ENCODE measurements at regions not wholly inside any gene's neighbourhood (a gene's known extent, or its start where the extent isn't known, plus 50 kb on each side); places are given as distances from the start of the nearest gene placed in this dataset.

DNA sequence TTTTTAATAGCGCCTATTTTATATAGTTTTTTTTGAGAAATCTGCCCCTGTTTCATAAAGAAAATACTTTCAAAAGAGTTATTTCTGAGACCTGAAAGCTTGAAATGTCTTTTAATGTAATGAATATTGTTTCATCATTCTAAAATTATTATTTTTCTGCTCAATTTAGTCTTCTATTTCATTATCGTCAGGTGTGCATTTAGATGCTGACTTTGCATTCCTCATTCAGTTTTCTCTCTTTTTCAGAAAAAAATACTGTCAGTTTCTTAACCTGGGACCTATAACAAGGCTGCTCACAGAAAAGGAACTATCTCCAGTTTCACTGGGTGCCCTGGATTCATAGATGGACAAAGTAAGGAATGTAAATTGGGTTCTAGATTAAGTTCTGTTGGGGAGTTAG lies 1631.7 kb downstream of the SUCLG1 start:
- H3K36me3 Mint-ChIP-seq: no peaks in the 10 kb centered on the region
- no peak overlapping the region for H3K27ac Mint-ChIP-seq
- H3K27me3 Mint-ChIP-seq: no peaks in the 10 kb centered on the region
- ATAC-seq (replicated peaks in 1 of 4) (no peak), DNase-seq (no peak)
- no peak overlapping the region for H3K4me3 Mint-ChIP-seq
- H3K4me3 ChIP-seq (ENCODE audit: control insufficient read depth in 1 of 2, extremely low read depth in 1 of 2, low read length in 1 of 2): no peak overlapping the region
- H3K9me3 Mint-ChIP-seq: peaks cover 10 to 12% (median 10%) of the 10 kb centered on the region in 3 donors
- H3K27me3 ChIP-seq (replicated peaks in 1 of 2; ENCODE audit: control insufficient read depth in 2 of 2, extremely low read depth in 1 of 2, insufficient read depth in 2 of 2, low read length in 1 of 2): no peaks in the 10 kb centered on the region
- H3K4me1 ChIP-seq (ENCODE audit: control insufficient read depth in 1 of 2, extremely low read depth in 1 of 2, insufficient read depth in 2 of 2, low read length in 2 of 2): no peaks in the 10 kb centered on the region
- no peaks in the 10 kb centered on the region for H3K4me1 Mint-ChIP-seq
- ChIA-PET POLR2A (no interaction called here), CTCF (no interaction called here)
- H3K27ac ChIP-seq (ENCODE audit: low read length): no peak overlapping the region
- H3K9me3 ChIP-seq: no peaks in the 10 kb centered on the region
- 100% methylated on average over 1 of the region's 2 CpGs for WGBS (ENCODE audit: insufficient coverage)
- no peaks in the 10 kb centered on the region for H3K36me3 ChIP-seq (ENCODE audit: control insufficient read depth in 2 of 2, extremely low read depth in 1 of 2, insufficient read depth in 1 of 2, low read length in 1 of 2)

DNA sequence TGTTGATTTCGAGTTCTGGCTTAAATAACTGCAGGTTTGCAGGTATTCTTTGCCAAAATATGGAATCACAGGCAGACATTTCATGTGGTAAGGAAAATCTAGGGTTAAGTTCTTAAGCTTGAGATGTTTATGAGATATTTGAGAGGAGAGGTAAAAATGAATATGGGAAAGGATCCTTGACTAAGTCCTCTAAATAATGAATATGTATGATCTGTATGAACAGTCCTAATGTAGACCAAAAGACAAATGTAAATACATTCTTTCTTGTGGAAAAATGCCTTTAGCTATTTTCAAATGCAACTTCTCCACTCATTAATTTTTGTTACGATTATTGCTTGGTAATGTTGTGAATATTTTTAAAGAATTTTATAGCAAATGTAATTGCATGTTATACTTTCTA lies 1632.6 kb downstream of the SUCLG1 start:
- Mint-ChIP-seq H3K36me3 (no peaks in the 10 kb centered on the region), H3K4me3 (no peak overlapping the region), H3K27ac (no peak overlapping the region), H3K4me1 (no peaks in the 10 kb centered on the region), H3K27me3 (no peaks in the 10 kb centered on the region), H3K9me3 (peaks cover 10 to 12% (median 10%) of the 10 kb centered on the region in 3 donors)
- Histone ChIP-seq H3K36me3 (ENCODE audit: control insufficient read depth in 2 of 2, extremely low read depth in 1 of 2, insufficient read depth in 1 of 2, low read length in 1 of 2) (no peaks in the 10 kb centered on the region), H3K4me1 (ENCODE audit: control insufficient read depth in 1 of 2, extremely low read depth in 1 of 2, insufficient read depth in 2 of 2, low read length in 2 of 2) (no peaks in the 10 kb centered on the region), H3K9me3 (no peaks in the 10 kb centered on the region), H3K27me3 (replicated peaks in 1 of 2; ENCODE audit: control insufficient read depth in 2 of 2, extremely low read depth in 1 of 2, insufficient read depth in 2 of 2, low read length in 1 of 2) (no peaks in the 10 kb centered on the region), H3K27ac (ENCODE audit: low read length) (no peak overlapping the region), H3K4me3 (ENCODE audit: control insufficient read depth in 1 of 2, extremely low read depth in 1 of 2, low read length in 1 of 2) (no peak overlapping the region)
- no peak for ATAC-seq (replicated peaks in 1 of 4)
- POLR2A ChIA-PET: no interaction called here
- 58% methylated on average over 1 of the region's 2 CpGs for WGBS (ENCODE audit: insufficient coverage)
- DNase-seq: no peak
- CTCF ChIA-PET: no interaction called here

DNA sequence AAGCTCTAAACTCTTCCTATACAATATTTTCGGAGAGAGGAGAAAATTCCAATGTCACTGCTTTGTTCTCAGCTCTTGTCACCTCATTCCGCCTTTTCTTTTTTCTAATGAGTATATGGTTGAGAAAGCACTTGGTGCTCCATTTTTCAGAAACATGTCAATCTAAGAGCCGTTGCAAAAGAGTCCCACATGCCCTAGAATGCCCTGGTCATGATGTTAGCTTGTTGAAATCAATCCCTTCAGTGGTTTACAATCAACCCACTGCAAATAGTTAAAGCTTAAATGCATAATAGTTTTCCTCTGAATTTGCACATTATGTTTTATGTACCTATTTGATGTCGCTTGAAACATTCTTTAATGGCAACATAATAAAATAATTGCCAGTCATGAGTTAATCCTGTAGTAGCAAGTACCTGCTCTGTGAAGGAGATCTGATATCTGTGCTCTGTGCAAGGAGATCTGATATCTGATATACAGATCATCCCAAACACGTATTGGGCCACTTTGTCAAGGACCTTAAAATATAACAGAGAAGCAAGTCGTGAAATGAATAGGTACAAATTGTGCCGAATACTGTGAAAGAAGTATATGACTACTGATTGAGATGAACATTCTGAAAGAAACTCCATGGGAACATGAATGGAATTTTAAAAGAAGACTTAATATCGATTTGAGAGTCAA lies 1633.5 kb downstream of the SUCLG1 start:
- ChIA-PET POLR2A (no interaction called here), CTCF (no interaction called here)
- WGBS (ENCODE audit: insufficient coverage): 95% methylated on average over 3 of the region's 8 CpGs
- DNase-seq (no peak), ATAC-seq (replicated peaks in 1 of 4) (no peak)
- Mint-ChIP-seq H3K4me3 (no peak overlapping the region), H3K27me3 (no peaks in the 10 kb centered on the region), H3K9me3 (peaks cover 8 to 12% (median 10%) of the 10 kb centered on the region in 3 donors), H3K4me1 (no peaks in the 10 kb centered on the region), H3K27ac (no peak overlapping the region), H3K36me3 (no peaks in the 10 kb centered on the region)
- Histone ChIP-seq H3K27ac (ENCODE audit: low read length) (no peak overlapping the region), H3K27me3 (replicated peaks in 1 of 2; ENCODE audit: control insufficient read depth in 2 of 2, extremely low read depth in 1 of 2, insufficient read depth in 2 of 2, low read length in 1 of 2) (no peaks in the 10 kb centered on the region), H3K4me1 (ENCODE audit: control insufficient read depth in 1 of 2, extremely low read depth in 1 of 2, insufficient read depth in 2 of 2, low read length in 2 of 2) (no peaks in the 10 kb centered on the region), H3K36me3 (ENCODE audit: control insufficient read depth in 2 of 2, extremely low read depth in 1 of 2, insufficient read depth in 1 of 2, low read length in 1 of 2) (no peaks in the 10 kb centered on the region), H3K4me3 (ENCODE audit: control insufficient read depth in 1 of 2, extremely low read depth in 1 of 2, low read length in 1 of 2) (no peak overlapping the region), H3K9me3 (no peaks in the 10 kb centered on the region)

DNA sequence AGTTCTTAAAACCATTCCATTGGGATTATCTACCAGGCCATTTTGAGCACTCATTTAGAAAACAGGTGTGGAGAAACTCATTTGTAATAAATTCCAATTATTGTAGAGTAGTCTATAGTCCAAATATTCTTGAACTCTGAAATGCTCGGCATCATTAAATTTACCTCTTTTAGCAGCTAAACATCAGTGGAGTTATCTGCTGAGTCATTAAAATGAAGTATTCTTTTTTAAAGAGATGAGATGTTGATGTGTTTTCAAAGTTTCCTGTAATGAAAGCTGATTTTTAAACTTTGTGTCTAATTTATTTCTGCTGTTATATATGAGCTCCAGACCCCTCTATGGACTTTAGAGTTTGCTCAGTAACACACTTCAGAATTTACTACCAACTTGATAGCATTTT lies 1635.2 kb downstream of the SUCLG1 start:
- no peaks in the 10 kb centered on the region for H3K36me3 Mint-ChIP-seq
- ATAC-seq (replicated peaks in 1 of 4) (no peak), DNase-seq (no peak)
- Histone ChIP-seq H3K27me3 (replicated peaks in 1 of 2; ENCODE audit: control insufficient read depth in 2 of 2, extremely low read depth in 1 of 2, insufficient read depth in 2 of 2, low read length in 1 of 2) (no peaks in the 10 kb centered on the region), H3K4me3 (ENCODE audit: control insufficient read depth in 1 of 2, extremely low read depth in 1 of 2, low read length in 1 of 2) (no peak overlapping the region), H3K36me3 (ENCODE audit: control insufficient read depth in 2 of 2, extremely low read depth in 1 of 2, insufficient read depth in 1 of 2, low read length in 1 of 2) (no peaks in the 10 kb centered on the region), H3K9me3 (no peaks in the 10 kb centered on the region), H3K4me1 (ENCODE audit: control insufficient read depth in 1 of 2, extremely low read depth in 1 of 2, insufficient read depth in 2 of 2, low read length in 2 of 2) (no peaks in the 10 kb centered on the region), H3K27ac (ENCODE audit: low read length) (no peak overlapping the region)
- no peaks in the 10 kb centered on the region for H3K27me3 Mint-ChIP-seq
- CTCF ChIA-PET: no interaction called here
- no CpG with 5 or more reads among the region's 1 CpG for WGBS (ENCODE audit: insufficient coverage)
- H3K9me3 Mint-ChIP-seq: peaks cover 10 to 12% (median 10%) of the 10 kb centered on the region in 3 donors
- no peak overlapping the region for H3K27ac Mint-ChIP-seq
- H3K4me1 Mint-ChIP-seq: no peaks in the 10 kb centered on the region
- no peak overlapping the region for H3K4me3 Mint-ChIP-seq
- POLR2A ChIA-PET: no interaction called here

DNA sequence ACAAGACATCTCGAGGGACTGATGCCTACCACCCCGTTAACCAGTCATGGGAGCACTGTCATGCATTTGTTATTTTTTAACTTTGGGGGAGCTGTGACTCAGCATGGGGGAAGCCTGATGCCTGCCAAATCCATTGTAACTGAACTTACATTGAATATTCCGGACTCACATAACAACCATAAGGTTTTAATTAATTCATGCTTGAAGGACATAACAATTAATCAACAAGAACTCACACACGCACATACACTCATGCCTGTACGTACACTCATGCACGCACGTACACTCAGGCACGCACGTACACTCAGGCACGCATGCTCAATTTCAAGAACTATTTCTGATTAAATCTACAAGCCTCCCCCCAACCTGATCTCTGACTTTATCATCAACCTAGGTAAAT lies 1639.1 kb downstream of the SUCLG1 start:
- H3K4me1 ChIP-seq (ENCODE audit: control insufficient read depth in 1 of 2, extremely low read depth in 1 of 2, insufficient read depth in 2 of 2, low read length in 2 of 2): no peaks in the 10 kb centered on the region
- Mint-ChIP-seq H3K36me3 (no peaks in the 10 kb centered on the region), H3K4me3 (no peak overlapping the region), H3K9me3 (peaks cover 2 to 7% (median 4%) of the 10 kb centered on the region in 3 donors), H3K4me1 (no peaks in the 10 kb centered on the region), H3K27me3 (no peaks in the 10 kb centered on the region), H3K27ac (no peak overlapping the region)
- no peak for DNase-seq
- CTCF ChIA-PET: no interaction called here
- H3K27me3 ChIP-seq (replicated peaks in 1 of 2; ENCODE audit: control insufficient read depth in 2 of 2, extremely low read depth in 1 of 2, insufficient read depth in 2 of 2, low read length in 1 of 2): no peaks in the 10 kb centered on the region
- no peak for ATAC-seq (replicated peaks in 1 of 4)
- H3K27ac ChIP-seq (ENCODE audit: low read length): no peak overlapping the region
- no peaks in the 10 kb centered on the region for H3K9me3 ChIP-seq
- POLR2A ChIA-PET: no interaction called here
- no peaks in the 10 kb centered on the region for H3K36me3 ChIP-seq (ENCODE audit: control insufficient read depth in 2 of 2, extremely low read depth in 1 of 2, insufficient read depth in 1 of 2, low read length in 1 of 2)
- H3K4me3 ChIP-seq (ENCODE audit: control insufficient read depth in 1 of 2, extremely low read depth in 1 of 2, low read length in 1 of 2): no peak overlapping the region
- WGBS (ENCODE audit: insufficient coverage): 92% methylated on average over 7 of the region's 10 CpGs

DNA sequence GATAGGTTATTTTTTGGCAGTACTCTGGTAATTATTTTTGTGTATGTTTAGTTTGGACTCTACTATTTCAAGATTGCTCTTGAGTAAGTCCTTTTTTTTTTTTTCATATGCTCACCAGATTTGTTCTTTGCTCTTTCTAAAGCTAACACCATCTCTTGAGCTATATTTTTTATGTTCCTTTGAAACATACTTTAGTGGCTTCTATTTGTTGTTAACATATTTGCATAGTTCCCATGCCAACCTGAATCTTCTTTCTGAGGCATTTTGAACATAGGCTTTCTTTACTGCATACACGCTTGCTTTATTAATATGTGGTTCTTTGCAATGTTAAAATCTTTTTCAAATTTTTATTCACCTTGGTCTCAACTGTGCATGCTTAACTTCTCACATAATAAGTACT lies 1644.9 kb downstream of the SUCLG1 start:
- H3K27me3 Mint-ChIP-seq: no peaks in the 10 kb centered on the region

DNA sequence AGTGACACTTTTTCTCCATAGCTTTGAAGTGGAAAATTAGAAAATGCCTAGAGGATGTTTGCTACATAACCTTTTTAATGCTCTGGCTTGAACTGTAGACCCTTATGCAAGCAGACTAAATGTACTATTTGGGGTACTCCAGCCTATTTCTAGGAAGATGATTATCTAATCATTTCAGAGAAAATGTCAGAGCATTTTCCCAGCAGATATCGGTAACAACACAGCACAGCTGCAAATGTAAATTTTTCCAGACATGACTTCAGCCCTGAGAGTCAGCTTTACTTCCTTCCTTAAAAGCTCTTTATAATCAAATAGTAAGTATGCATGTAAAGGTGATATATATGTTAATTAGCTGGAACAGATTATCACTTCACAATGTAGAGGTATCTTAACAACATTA lies 1647.1 kb downstream of the SUCLG1 start:
- Mint-ChIP-seq H3K4me1 (no peaks in the 10 kb centered on the region), H3K4me3 (no peak overlapping the region), H3K27ac (no peak overlapping the region), H3K36me3 (no peaks in the 10 kb centered on the region), H3K9me3 (peaks cover 2 to 7% (median 4%) of the 10 kb centered on the region in 3 donors), H3K27me3 (no peaks in the 10 kb centered on the region)
- H3K27ac ChIP-seq (ENCODE audit: low read length): no peak overlapping the region
- ATAC-seq (replicated peaks in 1 of 4): no peak
- DNase-seq: no peak
- ChIA-PET CTCF (no interaction called here), POLR2A (no interaction called here)
- no CpG with 5 or more reads among the region's 1 CpG for WGBS (ENCODE audit: insufficient coverage)
- no peaks in the 10 kb centered on the region for H3K27me3 ChIP-seq (replicated peaks in 1 of 2; ENCODE audit: control insufficient read depth in 2 of 2, extremely low read depth in 1 of 2, insufficient read depth in 2 of 2, low read length in 1 of 2)
- no peaks in the 10 kb centered on the region for H3K4me1 ChIP-seq (ENCODE audit: control insufficient read depth in 1 of 2, extremely low read depth in 1 of 2, insufficient read depth in 2 of 2, low read length in 2 of 2)
- no peaks in the 10 kb centered on the region for H3K36me3 ChIP-seq (ENCODE audit: control insufficient read depth in 2 of 2, extremely low read depth in 1 of 2, insufficient read depth in 1 of 2, low read length in 1 of 2)
- H3K9me3 ChIP-seq: no peaks in the 10 kb centered on the region
- no peak overlapping the region for H3K4me3 ChIP-seq (ENCODE audit: control insufficient read depth in 1 of 2, extremely low read depth in 1 of 2, low read length in 1 of 2)

More for the DNA sequence above, 1644.9 kb downstream of the SUCLG1 start:
- Mint-ChIP-seq H3K27ac (no peak overlapping the region), H3K9me3 (peaks cover 0 to 2% (median 0%) of the 10 kb centered on the region in 3 donors), H3K4me1 (no peaks in the 10 kb centered on the region), H3K4me3 (no peak overlapping the region), H3K36me3 (no peaks in the 10 kb centered on the region)
- Histone ChIP-seq H3K27me3 (replicated peaks in 1 of 2; ENCODE audit: control insufficient read depth in 2 of 2, extremely low read depth in 1 of 2, insufficient read depth in 2 of 2, low read length in 1 of 2) (no peaks in the 10 kb centered on the region), H3K9me3 (no peaks in the 10 kb centered on the region), H3K36me3 (ENCODE audit: control insufficient read depth in 2 of 2, extremely low read depth in 1 of 2, insufficient read depth in 1 of 2, low read length in 1 of 2) (no peaks in the 10 kb centered on the region), H3K27ac (ENCODE audit: low read length) (no peak overlapping the region), H3K4me1 (ENCODE audit: control insufficient read depth in 1 of 2, extremely low read depth in 1 of 2, insufficient read depth in 2 of 2, low read length in 2 of 2) (no peaks in the 10 kb centered on the region), H3K4me3 (ENCODE audit: control insufficient read depth in 1 of 2, extremely low read depth in 1 of 2, low read length in 1 of 2) (no peak overlapping the region)
- POLR2A ChIA-PET: no interaction called here
- whole genome bisulfite sequencing (ENCODE audit: insufficient coverage): no CpG with 5 or more reads among the region's 1 CpG
- DNase-seq: no peak
- CTCF ChIA-PET: no interaction called here
- ATAC-seq (replicated peaks in 1 of 4): no peak
